Astrocyte (in vitro differentiated cells and primary cell): ENCODE measurements at regions not wholly inside any gene's neighbourhood (a gene's known extent, or its start where the extent isn't known, plus 50 kb on each side); places are given as distances from the start of the nearest gene placed in this dataset.

Experiments used
- EZH2 ChIP-seq: IDR thresholded peaks from 2 replicates; pipeline ENCODE4 v1.6.1; 2012; ENCODE audit warnings: mild to moderate bottlenecking, low read length, inconsistent platforms; ENCODE audit not compliant: insufficient read depth
- TF ChIP-seq, protein P1 (sequence below): IDR thresholded peaks from 2 replicates; pipeline ENCODE4 v1.5.1; 2011; ENCODE audit warnings: low read depth, mild to moderate bottlenecking, inconsistent platforms, low read length, moderate library complexity; ENCODE audit not compliant: insufficient read depth

DNA sequence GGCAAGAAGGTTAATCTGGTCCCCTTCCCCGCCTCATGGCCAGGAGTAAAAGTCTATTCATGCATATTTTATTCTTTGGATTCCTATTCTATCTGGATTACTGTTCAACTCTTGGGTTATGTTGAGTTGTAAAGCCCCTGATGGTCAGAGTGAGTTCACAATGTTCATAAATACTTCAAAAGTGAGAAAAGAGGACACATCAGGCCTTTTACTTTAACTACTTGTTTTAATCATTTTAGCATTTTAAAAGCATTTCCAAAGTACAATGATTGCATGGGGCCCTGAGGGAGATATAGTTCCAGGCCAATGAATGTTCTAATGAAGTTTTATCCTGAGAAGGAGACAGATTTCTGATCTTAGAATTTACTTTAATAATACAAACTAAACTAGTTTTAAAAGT lies 93.9 kb downstream of the BOD1 start:
- TF ChIP-seq, protein P1, sequence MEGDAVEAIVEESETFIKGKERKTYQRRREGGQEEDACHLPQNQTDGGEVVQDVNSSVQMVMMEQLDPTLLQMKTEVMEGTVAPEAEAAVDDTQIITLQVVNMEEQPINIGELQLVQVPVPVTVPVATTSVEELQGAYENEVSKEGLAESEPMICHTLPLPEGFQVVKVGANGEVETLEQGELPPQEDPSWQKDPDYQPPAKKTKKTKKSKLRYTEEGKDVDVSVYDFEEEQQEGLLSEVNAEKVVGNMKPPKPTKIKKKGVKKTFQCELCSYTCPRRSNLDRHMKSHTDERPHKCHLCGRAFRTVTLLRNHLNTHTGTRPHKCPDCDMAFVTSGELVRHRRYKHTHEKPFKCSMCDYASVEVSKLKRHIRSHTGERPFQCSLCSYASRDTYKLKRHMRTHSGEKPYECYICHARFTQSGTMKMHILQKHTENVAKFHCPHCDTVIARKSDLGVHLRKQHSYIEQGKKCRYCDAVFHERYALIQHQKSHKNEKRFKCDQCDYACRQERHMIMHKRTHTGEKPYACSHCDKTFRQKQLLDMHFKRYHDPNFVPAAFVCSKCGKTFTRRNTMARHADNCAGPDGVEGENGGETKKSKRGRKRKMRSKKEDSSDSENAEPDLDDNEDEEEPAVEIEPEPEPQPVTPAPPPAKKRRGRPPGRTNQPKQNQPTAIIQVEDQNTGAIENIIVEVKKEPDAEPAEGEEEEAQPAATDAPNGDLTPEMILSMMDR = no peak
- TF ChIP-seq EZH2 = no peak
